A549 (cell line): ENCODE measurements at regions not wholly inside any gene's neighbourhood (a gene's known extent, or its start where the extent isn't known, plus 50 kb on each side); places are given as distances from the start of the nearest gene placed in this dataset.

Source experiments
- ATAC-seq, 2 experiments: fragments of 200-7000 bp in 1 of 2; fragments of >200 bp in 1 of 2; cut with Nextera tagmentation in 1 of 2; cut with Tn5 transposase in 1 of 2; 3 replicates each; pipeline versions ENCODE4 v1.8.0 to v1.9.1; 2018 to 2020; ENCODE audit warnings: mild to moderate bottlenecking in 1 of 2, moderate library complexity in 1 of 2
- CTCF ChIA-PET: fragments of 300-600 bp; sonication (Branson Sonifier 250); formaldehyde crosslinking; extraction: SDS; loops from one replicate; lab custom pipeline; 2021; ENCODE audit warnings: antibody characterized with exemption, inconsistent platforms; lab: Yijun Ruan, JAX
- POLR2A ChIA-PET: fragments of 350-600 bp; formaldehyde crosslinking; extraction: SDS; loops from one replicate; lab custom pipeline; 2021; ENCODE audit warnings: antibody characterized with exemption, inconsistent platforms; lab: Yijun Ruan, JAX
- DNase-seq, 2 experiments: peaks; one replicate each; pipeline versions ENCODE4 v3.0.0 to v3.0.0-alpha.2; 2011 to 2016; ENCODE audit warnings: low read depth in 1 of 2, low spot score in 1 of 2
- FAIRE-seq: peaks from 2 replicates; lab custom pipeline; 2011; peaks lifted over from hg19 to GRCh38; lab: Jason Lieb, UNC
- H3K27ac ChIP-seq, 2 experiments: fragments of >200 bp; sonication (Bioruptor Twin); formaldehyde crosslinking; 3 replicates each; pipeline ENCODE4 v1.5.1; 2016 to 2017
- H3K4me1 ChIP-seq: fragments of >200 bp; sonication (Bioruptor Twin); formaldehyde crosslinking; 3 replicates; pipeline ENCODE4 v1.6.1; 2016
- H3K4me2 ChIP-seq: fragments of >200 bp; sonication (Bioruptor Twin); formaldehyde crosslinking; 3 replicates; pipeline ENCODE4 v1.6.1; 2016
- H3K4me3 ChIP-seq: fragments of >200 bp; sonication (Bioruptor Twin); formaldehyde crosslinking; 3 replicates; pipeline ENCODE4 v1.5.1; 2016
- H3K9me3 ChIP-seq: fragments of >200 bp; sonication (Bioruptor Twin); formaldehyde crosslinking; 3 replicates; pipeline ENCODE4 v1.6.1; 2016
- BCL3 ChIP-seq: fragments of >200 bp; sonication (Bioruptor Twin); formaldehyde crosslinking; IDR thresholded peaks from 3 replicates; pipeline ENCODE4 v1.6.1; 2016
- CBX2 ChIP-seq: fragments of 200-600 bp; sonication (generic); IDR thresholded peaks from 2 replicates; pipeline ENCODE4 v1.6.1; 2016; ENCODE audit warnings: low read depth, mild to moderate bottlenecking, borderline replicate concordance
- CBX8 ChIP-seq: fragments of 200-600 bp; sonication (generic); IDR thresholded peaks from 2 replicates; pipeline ENCODE4 v1.6.1; 2016
- CHD2 ChIP-seq: fragments of 150-350 bp; IDR thresholded peaks from 2 replicates; pipeline ENCODE4 v1.6.1; 2014; ENCODE audit warnings: low read length; ENCODE audit not compliant: partially characterized antibody
- EP300 ChIP-seq, 2 experiments: fragments of >200 bp; sonication (Bioruptor Twin); formaldehyde crosslinking; IDR thresholded peaks; 2 replicates in 1 of 2; 3 replicates in 1 of 2; pipeline ENCODE4 v1.6.1; 2016 to 2017
- HDAC2 ChIP-seq: fragments of 200-600 bp; sonication (generic); IDR thresholded peaks from 2 replicates; pipeline ENCODE4 v1.6.1; 2016
- HMGXB4 ChIP-seq: fragments of 250-450 bp; sonication (Bioruptor Pico); IDR thresholded peaks from 2 replicates; pipeline ENCODE4 v1.5.0; 2021; ENCODE audit warnings: mild to moderate bottlenecking, moderate library complexity, borderline replicate concordance
- JUN ChIP-seq, 2 experiments: fragments of >200 bp; sonication (Bioruptor Twin); formaldehyde crosslinking; IDR thresholded peaks; 2 replicates in 1 of 2; 3 replicates in 1 of 2; pipeline ENCODE4 v1.6.1; 2016 to 2017
- KDM1A ChIP-seq: fragments of 200-600 bp; sonication (generic); IDR thresholded peaks from 2 replicates; pipeline ENCODE4 v1.6.1; 2016; ENCODE audit warnings: low read depth, mild to moderate bottlenecking
- MAFK ChIP-seq: fragments of 450-650 bp; IDR thresholded peaks from 2 replicates; pipeline ENCODE4 v1.6.1; 2014; ENCODE audit not compliant: partially characterized antibody
- MAZ ChIP-seq: fragments of 150-350 bp; IDR thresholded peaks from 2 replicates; pipeline ENCODE4 v1.6.1; 2014; ENCODE audit warnings: antibody characterized with exemption, low read depth, low read length, borderline replicate concordance
- NFE2L2 ChIP-seq: fragments of 150-350 bp; conservative IDR thresholded peaks from 2 replicates; pipeline ENCODE4 v1.6.1; 2014; ENCODE audit warnings: low read length
- NR3C1 ChIP-seq: fragments of >200 bp; sonication (Bioruptor Twin); formaldehyde crosslinking; IDR thresholded peaks from 3 replicates; pipeline ENCODE4 v1.6.1; 2017
- POLR2A ChIP-seq: IDR thresholded peaks from 2 replicates; pipeline ENCODE4 v1.6.1; 2012; ENCODE audit warnings: mild to moderate bottlenecking, low read length
- RAD21 ChIP-seq, 2 experiments: fragments of >200 bp in 1 of 2; sonication (Bioruptor Twin) in 1 of 2; formaldehyde crosslinking in 1 of 2; IDR thresholded peaks in 1 of 2; conservative IDR thresholded peaks in 1 of 2; 2 replicates in 1 of 2; 3 replicates in 1 of 2; pipeline ENCODE4 v1.6.1; 2012 to 2018; ENCODE audit warnings: inconsistent platforms in 1 of 2
- RARB ChIP-seq: fragments of 250-450 bp; sonication (Bioruptor Pico); IDR thresholded peaks from 2 replicates; pipeline ENCODE4 v1.8.0; 2021; ENCODE audit warnings: mild to moderate bottlenecking, moderate library complexity
- RCOR1 ChIP-seq: fragments of 150-350 bp; IDR thresholded peaks from 2 replicates; pipeline ENCODE4 v1.6.1; 2014; ENCODE audit warnings: antibody characterized with exemption, low read length, low read depth
- REST ChIP-seq: fragments of 200-600 bp; sonication (generic); IDR thresholded peaks from 2 replicates; pipeline ENCODE4 v1.6.1; 2016; ENCODE audit warnings: antibody characterized with exemption, mild to moderate bottlenecking, moderate library complexity
- WGBS: methylation state at CpG from one replicate; pipeline ENCODE4 v1.1.6; 2017; ENCODE audit errors: missing lambda C conversion rate; 5-methylcytosine and 5-hydroxymethylcytosine counted together
- TF ChIP-seq, protein P1 (sequence below): fragments of 250-450 bp; sonication (Bioruptor Pico); IDR thresholded peaks from 2 replicates; pipeline ENCODE4 v1.5.0; 2020; ENCODE audit warnings: low read depth, mild to moderate bottlenecking, moderate library complexity
- TF ChIP-seq, protein P2 (sequence below): fragments of 150-350 bp; IDR thresholded peaks from 2 replicates; pipeline ENCODE4 v1.6.1; 2014; ENCODE audit warnings: low read depth, mild to moderate bottlenecking, low read length

- TF ChIP-seq KDM1A (no peak), CHD2 (no peak), MAFK (no peak), POLR2A (no peak), RAD21 (conservative IDR thresholded peaks at IDR 0.05 in 1 of 2, IDR thresholded peaks at IDR 0.05 in 1 of 2) (no peak), CBX8 (no peak), HDAC2 (no peak), EP300 (IDR thresholded peaks at IDR 0.05) (no peak), RARB (CRISPR knock-in tag) (no peak), RCOR1 (no peak), BCL3 (no peak), NFE2L2 (no peak), CBX2 (no peak)
- TF ChIP-seq, protein P1, sequence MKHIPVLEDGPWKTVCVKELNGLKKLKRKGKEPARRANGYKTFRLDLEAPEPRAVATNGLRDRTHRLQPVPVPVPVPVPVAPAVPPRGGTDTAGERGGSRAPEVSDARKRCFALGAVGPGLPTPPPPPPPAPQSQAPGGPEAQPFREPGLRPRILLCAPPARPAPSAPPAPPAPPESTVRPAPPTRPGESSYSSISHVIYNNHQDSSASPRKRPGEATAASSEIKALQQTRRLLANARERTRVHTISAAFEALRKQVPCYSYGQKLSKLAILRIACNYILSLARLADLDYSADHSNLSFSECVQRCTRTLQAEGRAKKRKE: no peak
- Histone ChIP-seq H3K9me3 (peaks cover 60% of the 10 kb centered on the region), H3K27ac (no peak overlapping the region), H3K4me1 (no peaks in the 10 kb centered on the region), H3K4me2 (no peak overlapping the region), H3K4me3 (no peak overlapping the region)
- DNase-seq (no peak), FAIRE-seq (no peak), ATAC-seq (no peak)
- ChIA-PET CTCF (no interaction called here), POLR2A (no interaction called here)
- WGBS: 5% methylated on average over 5 of the region's 5 CpGs
These were observed 256.5 kb upstream of the TNRC6C start for GRCh38 chr17:77701996-77702395.

- no peak overlapping the region for H3K4me2 ChIP-seq
- ChIA-PET POLR2A (no interaction called here), CTCF (interaction anchor here (0.6 to 1.5 kb wide), 2 partner anchors 162 to 619 kb away, joined by 3 to 4 read pairs; no protein-coding TSS in a partner anchor)
- no peak overlapping the region for H3K27ac ChIP-seq
- H3K4me1 ChIP-seq: no peaks in the 10 kb centered on the region
- DNase-seq (no peak), ATAC-seq (no peak), FAIRE-seq (no peak)
- H3K9me3 ChIP-seq: peaks cover 68% of the 10 kb centered on the region
- H3K4me3 ChIP-seq: no peak overlapping the region
- TF ChIP-seq, protein P2, sequence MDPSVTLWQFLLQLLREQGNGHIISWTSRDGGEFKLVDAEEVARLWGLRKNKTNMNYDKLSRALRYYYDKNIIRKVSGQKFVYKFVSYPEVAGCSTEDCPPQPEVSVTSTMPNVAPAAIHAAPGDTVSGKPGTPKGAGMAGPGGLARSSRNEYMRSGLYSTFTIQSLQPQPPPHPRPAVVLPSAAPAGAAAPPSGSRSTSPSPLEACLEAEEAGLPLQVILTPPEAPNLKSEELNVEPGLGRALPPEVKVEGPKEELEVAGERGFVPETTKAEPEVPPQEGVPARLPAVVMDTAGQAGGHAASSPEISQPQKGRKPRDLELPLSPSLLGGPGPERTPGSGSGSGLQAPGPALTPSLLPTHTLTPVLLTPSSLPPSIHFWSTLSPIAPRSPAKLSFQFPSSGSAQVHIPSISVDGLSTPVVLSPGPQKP: no peak
- TF ChIP-seq HMGXB4 (CRISPR knock-in tag) (no peak), JUN (IDR thresholded peaks at IDR 0.05) (no peak), MAZ (no peak), REST (no peak), NR3C1 (no peak)
- 9% methylated on average over 4 of the region's 4 CpGs for WGBS
These were observed 254.3 kb upstream of the TNRC6C start for GRCh38 chr17:77704048-77704815.
